GM23248 (cell line): ENCODE measurements at regions not wholly inside any gene's neighbourhood (a gene's known extent, or its start where the extent isn't known, plus 50 kb on each side); places are given as distances from the start of the nearest gene placed in this dataset.

Experiments
- EZH2 ChIP-seq: fragments of 200-600 bp; sonication (generic); IDR thresholded peaks from 2 replicates; pipeline ENCODE4 v1.6.1; 2018; ENCODE audit warnings: antibody characterized with exemption, mild to moderate bottlenecking; ENCODE audit not compliant: insufficient read depth, poor library complexity, severe bottlenecking
- EZH2phosphoT487 ChIP-seq: fragments of 200-600 bp; sonication (generic); IDR thresholded peaks from 2 replicates; pipeline ENCODE4 v1.6.1; 2018; ENCODE audit warnings: antibody characterized with exemption, moderate library complexity, mild to moderate bottlenecking, low read depth; ENCODE audit not compliant: insufficient read depth

- TF ChIP-seq EZH2 = no peak
- TF ChIP-seq EZH2phosphoT487 = no peak
These were observed 229.7 kb upstream of the ZNF32 start for GRCh38 chr10:43878386-43878785.
